ENCODE measurements at regions not wholly inside any gene's neighbourhood (a gene's known extent, or its start where the extent isn't known, plus 50 kb on each side); places are given as distances from the start of the nearest gene placed in this dataset.

- H3K27ac Mint-ChIP-seq, result no peak overlapping the region
- H3K9me3 Mint-ChIP-seq, result no peaks in the 10 kb centered on the region
- no peak for DNase-seq (ENCODE audit: low spot score in 2 of 2, unreplicated experiment in 2 of 2)
- no peak overlapping the region for H3K4me3 Mint-ChIP-seq
- H3K27me3 Mint-ChIP-seq (ENCODE audit: low read depth), result no peaks in the 10 kb centered on the region
- peaks cover 16% of the 10 kb centered on the region for H3K4me1 Mint-ChIP-seq
- H3K36me3 Mint-ChIP-seq, result no peaks in the 10 kb centered on the region
- TF ChIP-seq, protein P1, sequence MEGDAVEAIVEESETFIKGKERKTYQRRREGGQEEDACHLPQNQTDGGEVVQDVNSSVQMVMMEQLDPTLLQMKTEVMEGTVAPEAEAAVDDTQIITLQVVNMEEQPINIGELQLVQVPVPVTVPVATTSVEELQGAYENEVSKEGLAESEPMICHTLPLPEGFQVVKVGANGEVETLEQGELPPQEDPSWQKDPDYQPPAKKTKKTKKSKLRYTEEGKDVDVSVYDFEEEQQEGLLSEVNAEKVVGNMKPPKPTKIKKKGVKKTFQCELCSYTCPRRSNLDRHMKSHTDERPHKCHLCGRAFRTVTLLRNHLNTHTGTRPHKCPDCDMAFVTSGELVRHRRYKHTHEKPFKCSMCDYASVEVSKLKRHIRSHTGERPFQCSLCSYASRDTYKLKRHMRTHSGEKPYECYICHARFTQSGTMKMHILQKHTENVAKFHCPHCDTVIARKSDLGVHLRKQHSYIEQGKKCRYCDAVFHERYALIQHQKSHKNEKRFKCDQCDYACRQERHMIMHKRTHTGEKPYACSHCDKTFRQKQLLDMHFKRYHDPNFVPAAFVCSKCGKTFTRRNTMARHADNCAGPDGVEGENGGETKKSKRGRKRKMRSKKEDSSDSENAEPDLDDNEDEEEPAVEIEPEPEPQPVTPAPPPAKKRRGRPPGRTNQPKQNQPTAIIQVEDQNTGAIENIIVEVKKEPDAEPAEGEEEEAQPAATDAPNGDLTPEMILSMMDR (IDR thresholded peaks at IDR 0.05; ENCODE audit: unreplicated experiment), result no peak
Observed at GRCh38 chr4:20416800-20417199, 165.1 kb downstream of the SLIT2 start.

DNA sequence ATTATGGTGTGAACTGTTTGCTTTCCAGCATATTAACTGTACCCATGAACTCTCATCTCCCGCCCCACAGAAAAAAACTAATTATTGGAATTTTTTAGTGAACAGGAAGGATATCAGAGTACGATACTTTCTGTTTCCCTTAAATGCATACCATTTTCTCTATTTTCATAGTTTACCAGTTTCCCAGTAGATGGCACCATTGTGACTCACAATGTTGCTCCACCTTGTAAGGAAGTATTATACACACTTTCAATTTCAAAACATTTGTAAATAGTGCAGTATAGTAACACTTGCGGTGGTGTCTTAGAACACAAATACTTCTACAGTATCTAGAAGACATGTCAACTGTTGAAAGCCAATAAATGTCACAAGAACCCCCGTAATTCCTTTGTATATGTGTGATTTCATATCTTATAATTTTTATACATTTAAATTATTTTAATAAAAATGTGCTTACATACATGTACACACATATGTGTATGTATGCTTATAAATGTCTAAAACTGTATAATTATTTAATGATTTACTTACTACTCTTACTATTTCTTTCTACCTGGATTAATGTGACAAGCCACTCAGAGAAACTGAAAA is 167.3 kb downstream of the SLIT2 start:
- no peaks in the 10 kb centered on the region for H3K36me3 Mint-ChIP-seq
- H3K4me1 Mint-ChIP-seq, result peaks cover 18% of the 10 kb centered on the region
- TF ChIP-seq, protein P1 (IDR thresholded peaks at IDR 0.05; ENCODE audit: unreplicated experiment), result peak; percentile 42
- H3K4me3 Mint-ChIP-seq, result peak overlapping the region; percentile 18
- no peaks in the 10 kb centered on the region for H3K27me3 Mint-ChIP-seq (ENCODE audit: low read depth)
- no peak overlapping the region for H3K27ac Mint-ChIP-seq
- no peak for DNase-seq (ENCODE audit: low spot score in 2 of 2, unreplicated experiment in 2 of 2)
- no peaks in the 10 kb centered on the region for H3K9me3 Mint-ChIP-seq

- peaks cover 20% of the 10 kb centered on the region for H3K4me1 Mint-ChIP-seq
- H3K9me3 Mint-ChIP-seq, result no peaks in the 10 kb centered on the region
- H3K4me3 Mint-ChIP-seq, result no peak overlapping the region
- no peaks in the 10 kb centered on the region for H3K27me3 Mint-ChIP-seq (ENCODE audit: low read depth)
- H3K27ac Mint-ChIP-seq, result no peak overlapping the region
- no peaks in the 10 kb centered on the region for H3K36me3 Mint-ChIP-seq
- TF ChIP-seq, protein P1 (IDR thresholded peaks at IDR 0.05; ENCODE audit: unreplicated experiment), result no peak
- no peak for DNase-seq (ENCODE audit: low spot score in 2 of 2, unreplicated experiment in 2 of 2)
Observed at GRCh38 chr4:20420916-20421602, 169.4 kb downstream of the SLIT2 start.

- Mint-ChIP-seq H3K27ac (no peak overlapping the region), H3K36me3 (no peaks in the 10 kb centered on the region), H3K4me3 (no peak overlapping the region), H3K4me1 (peaks cover 25% of the 10 kb centered on the region), H3K27me3 (ENCODE audit: low read depth) (no peaks in the 10 kb centered on the region), H3K9me3 (no peaks in the 10 kb centered on the region)
- TF ChIP-seq, protein P1 (IDR thresholded peaks at IDR 0.05; ENCODE audit: unreplicated experiment), result no peak
- DNase-seq (ENCODE audit: low spot score in 2 of 2, unreplicated experiment in 2 of 2), result no peak
Observed at GRCh38 chr4:20421603-20421985, 169.9 kb downstream of the SLIT2 start.

DNA sequence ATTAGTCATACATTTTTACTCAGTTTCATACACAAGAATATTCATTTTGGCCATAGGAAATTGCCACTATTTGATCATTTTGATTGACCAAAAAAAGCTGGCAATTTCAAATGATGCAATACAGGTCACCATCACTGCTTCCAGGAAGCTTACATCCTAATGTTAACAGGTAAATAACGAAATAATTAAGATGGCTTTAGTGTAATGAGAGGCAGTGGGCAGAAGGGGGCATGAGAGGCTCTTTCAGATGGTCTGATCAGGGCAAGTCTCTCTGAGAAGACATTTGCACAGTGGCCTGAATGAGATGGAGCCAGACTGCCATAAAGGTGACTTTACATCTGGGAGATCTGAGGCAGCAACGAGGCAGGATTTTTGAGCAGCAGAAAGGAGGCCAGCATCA is 170.7 kb downstream of the SLIT2 start:
- peak in 1 of 2 experiments; percentile 62 for DNase-seq (ENCODE audit: low spot score in 2 of 2, unreplicated experiment in 2 of 2)

More for the DNA sequence above, 170.7 kb downstream of the SLIT2 start:
- no peaks in the 10 kb centered on the region for H3K36me3 Mint-ChIP-seq
- H3K27ac Mint-ChIP-seq, result peak overlapping the region; percentile 3
- no peak overlapping the region for H3K4me3 Mint-ChIP-seq
- TF ChIP-seq, protein P1 (IDR thresholded peaks at IDR 0.05; ENCODE audit: unreplicated experiment), result peak; percentile 62
- H3K4me1 Mint-ChIP-seq, result peaks cover 27% of the 10 kb centered on the region
- no peaks in the 10 kb centered on the region for H3K9me3 Mint-ChIP-seq
- H3K27me3 Mint-ChIP-seq (ENCODE audit: low read depth), result no peaks in the 10 kb centered on the region
